ENCODE measurements at regions not wholly inside any gene's neighbourhood (a gene's known extent, or its start where the extent isn't known, plus 50 kb on each side); places are given as distances from the start of the nearest gene placed in this dataset.

DNA sequence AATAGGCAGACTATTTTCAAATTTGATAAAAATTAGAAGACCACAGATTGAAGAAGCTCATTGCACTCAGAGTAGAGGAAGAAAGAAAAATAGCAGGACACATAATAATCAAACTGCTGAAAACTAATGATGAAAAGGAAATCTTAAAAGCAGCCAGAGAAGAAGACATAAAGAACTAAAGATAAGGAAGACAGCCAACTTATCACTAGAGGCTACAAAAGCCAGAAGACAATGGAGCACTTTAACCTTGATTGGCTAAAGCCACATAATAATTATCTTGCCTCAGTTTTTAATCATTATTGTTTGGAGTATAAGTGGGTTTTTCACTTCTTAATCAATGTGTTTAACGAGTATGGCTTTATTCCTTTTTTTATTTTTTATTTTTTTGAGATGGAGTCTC is 397.6 kb downstream of the RNF144B start:
- no peak for DNase-seq (ENCODE audit: low spot score)

DNA sequence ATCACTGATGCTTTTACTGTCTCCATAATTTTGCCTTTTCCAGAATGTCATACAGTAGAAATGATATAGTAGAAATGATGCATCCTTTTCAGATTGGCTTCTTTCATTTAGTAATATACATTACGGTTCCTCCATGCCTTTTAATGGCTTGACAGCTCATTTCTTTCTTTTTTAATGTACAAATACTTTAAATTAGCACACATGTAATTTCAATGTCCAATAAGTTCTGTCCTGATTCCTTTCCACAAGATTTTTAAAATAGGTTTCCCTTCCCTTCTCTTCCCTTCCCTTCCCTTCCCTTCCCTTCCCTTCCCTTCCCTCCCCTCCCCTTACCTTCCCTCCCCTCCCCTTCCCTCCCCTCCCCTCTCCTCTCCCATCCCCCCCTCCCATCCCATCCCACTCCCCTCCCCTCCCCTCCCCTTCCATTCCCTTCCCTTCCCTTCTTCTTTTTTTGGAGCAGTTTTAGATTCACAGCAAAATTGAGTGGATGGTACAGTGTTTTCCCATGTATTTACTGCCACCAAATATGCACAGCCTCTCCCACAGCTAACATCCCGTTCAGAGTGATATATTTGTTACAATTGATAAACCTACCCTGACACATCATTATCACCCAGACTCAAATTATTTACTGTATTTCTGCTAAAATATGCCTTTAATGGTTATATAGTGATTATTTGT is 398.8 kb downstream of the RNF144B start:
- no peak for DNase-seq (ENCODE audit: low spot score)

DNA sequence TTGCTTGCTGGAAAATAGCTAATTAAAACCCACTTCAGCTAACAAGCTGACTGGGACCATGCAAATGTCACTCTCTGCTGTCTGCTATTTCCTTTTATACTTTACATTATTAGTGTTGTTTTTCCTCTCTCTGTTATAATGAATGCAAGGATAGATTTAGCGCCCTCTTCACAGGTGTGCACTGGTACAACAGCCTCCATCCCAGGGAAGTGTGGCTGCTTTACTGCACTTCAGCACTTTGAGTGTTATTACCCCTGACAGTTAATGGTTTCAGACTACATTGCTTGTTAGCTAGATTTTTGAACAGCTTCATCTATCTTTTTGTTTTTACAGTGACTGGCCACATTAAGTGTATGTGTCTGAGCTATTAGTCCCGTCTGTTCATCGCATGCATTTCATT is 405.7 kb downstream of the RNF144B start:
- no peak for DNase-seq (ENCODE audit: low spot score)

- DNase-seq (ENCODE audit: low spot score) = no peak
Observed at GRCh38 chr6:18795726-18796125, 408.6 kb downstream of the RNF144B start.

DNA sequence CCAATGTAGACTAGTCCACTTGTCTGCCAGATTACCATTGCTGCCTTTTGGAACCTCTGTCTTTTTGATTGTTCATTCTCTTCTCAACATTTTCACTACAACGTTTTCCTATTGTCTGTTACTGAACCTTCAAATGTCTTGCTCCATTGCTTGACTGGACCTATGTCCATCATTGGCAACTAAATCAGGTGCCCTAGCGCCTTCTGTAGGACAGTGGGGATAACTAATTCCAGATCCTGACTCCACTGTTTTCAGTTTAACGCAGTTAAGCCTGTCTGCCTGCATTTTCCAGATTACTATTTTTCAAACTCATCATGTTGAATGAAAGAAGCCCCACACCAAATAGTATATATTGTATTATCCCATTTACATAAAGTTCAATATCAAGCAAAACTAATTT is 433.6 kb downstream of the RNF144B start:
- no peak for DNase-seq (ENCODE audit: low spot score)

- DNase-seq (ENCODE audit: low spot score) = peak; percentile 2
Observed at GRCh38 chr6:18823782-18824386, 436.7 kb downstream of the RNF144B start.

GRCh38 chr6:18829272-18829870 is 442.2 kb downstream of the RNF144B start:
- no peak for DNase-seq (ENCODE audit: low spot score)

GRCh38 chr6:18835976-18836375 is 448.8 kb downstream of the RNF144B start:
- no peak for DNase-seq (ENCODE audit: low spot score)

DNA sequence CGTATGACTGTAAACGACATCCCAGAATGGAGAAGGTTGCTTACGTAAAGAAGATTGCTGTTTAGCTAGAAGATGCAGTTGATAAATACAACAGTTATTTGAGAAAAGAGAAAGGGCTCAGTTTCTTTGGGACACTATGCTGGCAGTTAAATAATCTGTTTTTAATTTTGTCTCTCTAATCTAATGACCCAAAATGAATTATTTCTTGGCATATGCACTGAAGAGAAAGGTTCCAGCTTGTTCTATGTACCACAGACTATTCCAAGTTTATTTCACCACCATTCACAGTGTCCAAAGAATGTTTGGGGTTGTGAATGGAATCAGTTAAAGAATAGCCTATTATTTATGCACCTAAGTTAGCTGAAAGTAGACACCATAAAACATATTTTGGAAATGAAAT is 449.9 kb downstream of the RNF144B start:
- DNase-seq (ENCODE audit: low spot score) = no peak

DNA sequence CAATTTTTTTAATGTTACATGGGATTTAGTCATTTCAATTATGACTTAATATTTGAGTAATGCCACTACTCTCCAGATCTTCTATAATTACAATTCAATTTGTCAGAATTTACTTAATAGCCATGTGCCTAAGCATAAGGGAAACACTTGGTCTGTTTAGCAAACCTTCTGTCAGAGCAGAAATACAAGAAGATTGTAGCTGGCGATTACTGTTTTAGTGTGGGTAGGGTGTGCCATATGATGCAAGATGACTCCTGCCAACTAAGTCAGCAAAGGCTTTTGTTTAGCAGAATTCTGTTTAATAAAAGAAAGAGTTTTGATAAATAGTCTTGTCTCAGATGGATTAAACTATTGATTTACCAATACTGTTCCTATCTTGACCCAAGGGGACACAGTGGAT is 455.4 kb downstream of the RNF144B start:
- DNase-seq (ENCODE audit: low spot score) = no peak

DNA sequence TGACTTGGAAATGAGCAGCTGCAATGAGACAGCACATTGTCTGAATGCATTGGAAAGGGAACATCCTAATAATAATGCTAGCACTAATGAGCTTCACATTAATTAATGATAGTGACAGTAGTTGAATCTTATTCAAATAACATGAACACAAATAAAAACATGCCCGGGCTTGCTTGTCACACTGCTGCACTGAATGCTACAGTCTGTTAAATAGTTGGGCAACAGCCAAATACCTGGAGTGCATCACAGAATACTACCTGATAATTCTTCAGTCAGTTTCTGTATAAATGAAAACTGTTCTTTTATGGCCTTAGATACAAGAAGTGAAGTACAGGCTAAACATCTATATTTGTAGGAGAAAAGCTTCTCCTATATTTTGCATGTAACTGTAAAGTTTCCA is 458.7 kb downstream of the RNF144B start:
- DNase-seq (ENCODE audit: low spot score) = no peak

DNA sequence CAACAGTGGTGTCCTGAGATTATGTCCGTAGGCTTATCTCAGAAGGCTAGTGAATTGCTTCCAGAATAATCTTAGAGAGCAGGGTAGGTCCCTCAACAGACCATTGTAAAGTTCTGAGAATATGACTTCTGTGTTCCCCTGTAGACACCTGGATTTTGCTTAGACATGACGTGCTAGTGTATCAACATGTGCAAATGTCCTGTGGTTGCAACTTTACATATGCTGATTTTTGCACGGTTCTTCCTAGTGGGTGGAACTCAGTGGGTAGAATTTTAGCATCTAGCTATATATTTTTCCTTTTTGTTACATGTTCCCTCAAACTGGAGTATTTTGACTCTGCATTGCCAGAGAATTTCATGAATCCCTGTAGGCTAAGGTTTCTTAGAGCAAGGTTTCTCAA is 459.2 kb downstream of the RNF144B start:
- DNase-seq (ENCODE audit: low spot score) = no peak

- DNase-seq (ENCODE audit: low spot score) = no peak
Observed at GRCh38 chr6:18861204-18861603, 474.1 kb downstream of the RNF144B start.

GRCh38 chr6:18883268-18883667 is 496.1 kb downstream of the RNF144B start:
- no peak for DNase-seq (ENCODE audit: low spot score)

GRCh38 chr6:18883851-18884250 is 496.7 kb downstream of the RNF144B start:
- no peak for DNase-seq (ENCODE audit: low spot score)

DNA sequence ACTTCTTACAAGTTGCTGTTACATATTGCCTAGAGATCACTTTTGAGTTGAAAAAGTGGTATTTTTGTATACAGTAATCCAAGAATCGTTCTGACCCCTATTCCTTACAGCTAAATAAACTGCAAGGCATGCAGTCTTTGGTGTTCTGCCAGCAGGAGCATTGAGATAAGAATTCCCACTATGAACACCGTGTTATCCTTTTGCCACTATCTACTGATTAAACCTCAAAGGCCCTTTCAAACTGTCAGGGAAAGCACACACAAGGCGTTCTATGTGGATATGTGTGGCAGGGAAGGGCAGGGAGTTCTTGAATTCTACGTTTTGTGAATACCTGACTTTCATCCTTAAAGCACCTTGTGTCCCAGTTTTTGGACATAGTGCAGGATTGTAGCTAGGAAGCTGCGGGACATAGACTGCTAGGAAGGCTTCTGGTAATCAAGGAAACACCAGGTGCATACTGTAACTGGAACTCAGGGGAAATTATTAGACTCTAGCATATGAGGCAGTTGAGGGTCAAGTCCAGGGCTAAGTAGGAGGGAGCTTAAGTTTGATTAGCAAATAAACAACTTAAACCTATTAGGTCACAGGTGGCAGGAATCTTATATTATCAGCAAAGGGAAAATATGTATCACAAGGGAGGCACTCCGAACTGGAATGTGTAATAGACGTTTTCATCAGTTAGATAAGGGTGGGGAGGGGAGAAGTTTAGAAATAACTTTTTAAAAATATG is 506.6 kb downstream of the RNF144B start:
- no peak for DNase-seq (ENCODE audit: low spot score)

DNA sequence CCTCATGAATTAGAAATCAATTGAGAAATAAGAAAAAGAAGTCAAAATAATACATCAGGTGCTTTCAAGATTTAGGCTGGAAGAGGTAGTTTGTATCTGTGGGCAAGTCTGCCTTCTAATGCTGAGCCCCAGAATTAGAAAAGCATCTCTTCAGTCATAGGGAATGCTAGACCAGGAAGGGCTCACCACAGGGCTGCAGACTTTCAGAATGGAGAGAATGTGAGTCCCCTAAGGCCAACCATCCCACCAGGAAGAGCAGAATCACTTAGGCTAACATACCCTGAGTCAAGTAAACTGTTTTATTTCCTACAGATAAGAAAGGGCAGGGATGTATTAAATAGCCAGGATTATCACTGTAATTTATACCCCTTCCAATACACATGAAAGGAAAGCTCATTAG is 510.2 kb downstream of the RNF144B start:
- no peak for DNase-seq (ENCODE audit: low spot score)

- no peak for DNase-seq (ENCODE audit: low spot score)
Observed at GRCh38 chr6:18904681-18905080, 517.5 kb downstream of the RNF144B start.

DNA sequence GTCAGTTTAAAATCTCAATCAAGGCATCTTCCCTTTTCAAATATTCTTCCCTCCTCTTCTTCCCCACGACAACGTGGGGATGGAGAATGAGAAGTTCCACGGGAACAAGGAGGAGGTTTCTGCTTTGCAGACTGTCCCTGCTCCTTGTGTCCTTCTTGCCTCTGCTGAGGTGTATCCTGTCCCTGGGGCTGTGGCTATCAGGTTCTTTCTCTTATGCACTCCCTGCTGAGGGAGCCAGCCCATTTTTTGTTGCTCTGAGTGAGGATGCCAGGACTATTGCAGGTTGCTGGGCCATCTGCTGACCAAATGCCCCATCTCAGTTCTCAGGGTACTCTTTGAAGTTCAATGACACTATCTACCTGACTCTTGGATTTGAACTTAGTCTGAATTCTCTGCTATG is 533.6 kb downstream of the RNF144B start:
- no peak for DNase-seq (ENCODE audit: low spot score)

DNA sequence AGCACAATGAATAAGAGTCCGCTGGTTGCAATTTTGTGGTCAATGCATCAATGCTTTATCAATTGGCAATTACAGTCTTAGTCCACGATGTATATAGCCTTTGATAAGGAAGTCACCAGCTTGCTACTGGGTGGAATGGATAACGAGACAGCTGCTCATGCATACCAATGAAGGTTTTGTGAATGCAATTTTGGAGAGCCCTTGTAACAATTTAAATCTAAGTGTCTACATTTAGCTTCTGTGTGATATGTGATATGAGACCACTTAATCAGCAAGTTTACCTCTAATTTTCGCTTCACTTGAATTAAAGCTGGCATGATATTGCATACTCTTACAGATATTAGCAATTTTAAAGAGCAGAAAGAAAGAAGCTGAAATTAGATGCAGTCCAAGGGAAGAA is 543.9 kb downstream of the RNF144B start:
- no peak for DNase-seq (ENCODE audit: low spot score)

DNA sequence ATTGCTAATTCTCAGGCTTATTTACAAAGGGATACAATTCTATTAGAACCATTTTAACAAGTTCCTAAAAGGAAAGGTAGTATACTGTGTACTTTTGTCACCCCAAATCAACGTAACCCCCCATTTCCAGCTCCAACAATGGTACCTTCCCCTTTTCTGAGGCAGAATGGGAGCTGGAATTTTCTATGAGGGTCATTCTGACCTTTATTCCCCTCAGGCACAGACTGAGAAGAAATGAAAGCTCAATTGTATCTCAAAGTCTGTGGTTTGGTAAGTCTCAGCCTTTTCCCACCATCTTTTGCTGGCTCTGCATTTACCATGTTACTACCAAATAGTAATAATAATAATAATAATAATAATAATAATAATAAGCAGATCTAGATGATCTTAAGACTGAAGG is 571.0 kb downstream of the RNF144B start:
- DNase-seq (ENCODE audit: low spot score) = no peak

GRCh38 chr6:18961566-18961965 is 574.4 kb downstream of the RNF144B start:
- no peak for DNase-seq (ENCODE audit: low spot score)

- no peak for DNase-seq (ENCODE audit: low spot score)
Observed at GRCh38 chr6:18962361-18962905, 575.3 kb downstream of the RNF144B start.

All from AG08396 (cell line).